Neural crest cell (in vitro differentiated cells): ENCODE measurements at regions not wholly inside any gene's neighbourhood (a gene's known extent, or its start where the extent isn't known, plus 50 kb on each side); places are given as distances from the start of the nearest gene placed in this dataset.

Experiments
- DNase-seq: peaks from one replicate; pipeline ENCODE4 v3.0.0; 2021; ENCODE audit warnings: low read depth, mixed read lengths, low spot score
- H3K27ac Mint-ChIP-seq: one replicate; pipeline ENCODE4 v1.8.0; 2021; ENCODE audit warnings: mild to moderate bottlenecking, mixed read lengths; ENCODE audit not compliant: unreplicated experiment
- H3K27me3 Mint-ChIP-seq: 2 replicates; pipeline ENCODE4 v1.8.0; 2021; ENCODE audit warnings: low read depth, mild to moderate bottlenecking, mixed read lengths
- H3K36me3 Mint-ChIP-seq: 2 replicates; pipeline ENCODE4 v1.8.0; 2021; ENCODE audit warnings: low read depth, mild to moderate bottlenecking, mixed read lengths
- H3K4me1 Mint-ChIP-seq: 2 replicates; pipeline ENCODE4 v1.8.0; 2021; ENCODE audit warnings: mixed read lengths
- H3K4me3 Mint-ChIP-seq: one replicate; pipeline ENCODE4 v1.8.0; 2021; ENCODE audit warnings: mild to moderate bottlenecking, mixed read lengths
- H3K9me3 Mint-ChIP-seq: 2 replicates; pipeline ENCODE4 v1.8.0; 2021; ENCODE audit warnings: mixed read lengths
- CTCF ChIP-seq: fragments of 200-600 bp; sonication (generic); conservative IDR thresholded peaks from 2 replicates; pipeline ENCODE4 v1.5.0; 2021; ENCODE audit warnings: antibody characterized with exemption, mild to moderate bottlenecking

- no peak overlapping the region for H3K4me3 Mint-ChIP-seq
- H3K27me3 Mint-ChIP-seq = no peaks in the 10 kb centered on the region
- TF ChIP-seq CTCF = no peak
- H3K4me1 Mint-ChIP-seq = no peaks in the 10 kb centered on the region
- no peaks in the 10 kb centered on the region for H3K36me3 Mint-ChIP-seq
- DNase-seq = no peak
- H3K9me3 Mint-ChIP-seq = peaks cover 5% of the 10 kb centered on the region
- H3K27ac Mint-ChIP-seq = no peak overlapping the region
Observed at GRCh38 chr6:15802466-15802865, 139.6 kb upstream of the DTNBP1 start.

- Mint-ChIP-seq H3K36me3 (peaks cover 4% of the 10 kb centered on the region), H3K27me3 (no peaks in the 10 kb centered on the region), H3K4me1 (no peaks in the 10 kb centered on the region), H3K9me3 (peaks cover 11% of the 10 kb centered on the region), H3K4me3 (no peak overlapping the region), H3K27ac (no peak overlapping the region)
- DNase-seq = no peak
- TF ChIP-seq CTCF = no peak
Observed at GRCh38 chr6:15801912-15802311, 139.1 kb upstream of the DTNBP1 start.

GRCh38 chr6:15800841-15801617 lies 138.2 kb upstream of the DTNBP1 start:
- DNase-seq = no peak
- peaks cover 5% of the 10 kb centered on the region for H3K36me3 Mint-ChIP-seq
- TF ChIP-seq CTCF = no peak
- H3K4me1 Mint-ChIP-seq = no peaks in the 10 kb centered on the region
- H3K27me3 Mint-ChIP-seq = no peaks in the 10 kb centered on the region
- peaks cover 11% of the 10 kb centered on the region for H3K9me3 Mint-ChIP-seq
- no peak overlapping the region for H3K4me3 Mint-ChIP-seq
- H3K27ac Mint-ChIP-seq = no peak overlapping the region

GRCh38 chr6:15798533-15799255 lies 135.9 kb upstream of the DTNBP1 start:
- no peak for TF ChIP-seq CTCF
- no peak for DNase-seq
- peaks cover 5% of the 10 kb centered on the region for H3K36me3 Mint-ChIP-seq

GRCh38 chr6:15796844-15797243 lies 134.0 kb upstream of the DTNBP1 start:
- peaks cover 5% of the 10 kb centered on the region for H3K36me3 Mint-ChIP-seq
- H3K4me1 Mint-ChIP-seq = peaks cover 8% of the 10 kb centered on the region
- no peaks in the 10 kb centered on the region for H3K27me3 Mint-ChIP-seq
- TF ChIP-seq CTCF = no peak
- no peak overlapping the region for H3K4me3 Mint-ChIP-seq
- DNase-seq = no peak
- peaks cover 14% of the 10 kb centered on the region for H3K9me3 Mint-ChIP-seq
- H3K27ac Mint-ChIP-seq = no peak overlapping the region

More at GRCh38 chr6:15798533-15799255, 135.9 kb upstream of the DTNBP1 start:
- peaks cover 14% of the 10 kb centered on the region for H3K9me3 Mint-ChIP-seq
- no peak overlapping the region for H3K4me3 Mint-ChIP-seq
- no peaks in the 10 kb centered on the region for H3K27me3 Mint-ChIP-seq
- no peak overlapping the region for H3K27ac Mint-ChIP-seq
- H3K4me1 Mint-ChIP-seq = peaks cover 3% of the 10 kb centered on the region
